H1 (cell line): ENCODE measurements at regions not wholly inside any gene's neighbourhood (a gene's known extent, or its start where the extent isn't known, plus 50 kb on each side); places are given as distances from the start of the nearest gene placed in this dataset.

ENCODE experiments used
- GABPA ChIP-seq: IDR thresholded peaks from 2 replicates; pipeline ENCODE4 v1.6.1; 2011; ENCODE audit warnings: mild to moderate bottlenecking, low read length, moderate library complexity, borderline replicate concordance; ENCODE audit not compliant: insufficient read depth
- SP1 ChIP-seq: IDR thresholded peaks from 2 replicates; pipeline ENCODE4 v1.6.1; 2011; ENCODE audit warnings: low read depth, low read length

- TF ChIP-seq GABPA (no peak), SP1 (no peak)
These were observed 86.5 kb upstream of the PTPRR start (continued) for GRCh38 chr12:71007020-71007419.
